Naive thymus-derived CD4-positive, alpha-beta T cell (primary cell): ENCODE measurements at regions not wholly inside any gene's neighbourhood (a gene's known extent, or its start where the extent isn't known, plus 50 kb on each side); places are given as distances from the start of the nearest gene placed in this dataset.

Experiments used
- ATAC-seq: fragments of 150-1000 bp; cut with Tn5 transposase; 2 replicates; pipeline ENCODE4 v1.10.0; 2021; ENCODE audit warnings: mild to moderate bottlenecking, moderate library complexity
- CTCF ChIA-PET: fragments of 350-600 bp; sonication (Branson Sonifier 250); formaldehyde crosslinking; loops from one replicate; lab custom pipeline; 2021; ENCODE audit warnings: antibody characterized with exemption; lab: Charles Lee
- POLR2A ChIA-PET: fragments of 350-600 bp; sonication (Branson Sonifier 250); formaldehyde crosslinking; loops from one replicate; lab custom pipeline; 2021; ENCODE audit warnings: antibody characterized with exemption, inconsistent platforms; lab: Charles Lee
- DNase-seq, 9 donors: peaks; one replicate each; pipeline versions ENCODE4 v3.0.0 to v3.0.0-alpha.2; 2020 to 2022; ENCODE audit warnings: mixed read lengths in 1 of 9
- H3K27ac ChIP-seq: one replicate; pipeline ENCODE4 v1.7.0; 2013; ENCODE audit warnings: mild to moderate bottlenecking, low read depth, low read length, moderate library complexity
- H3K27me3 ChIP-seq, 2 donors: one replicate each; pipeline ENCODE4 v1.7.0; 2013; ENCODE audit warnings: low read length in 2 of 2, mild to moderate bottlenecking in 2 of 2, moderate library complexity in 2 of 2; ENCODE audit not compliant: control insufficient read depth in 2 of 2, insufficient read depth in 2 of 2
- H3K36me3 ChIP-seq, 3 experiments: 1 replicate in 2 of 3; 2 replicates in 1 of 3; pipeline ENCODE4 v1.7.0; 2013; ENCODE audit warnings: low read length in 3 of 3, mild to moderate bottlenecking in 3 of 3, moderate library complexity in 1 of 3; ENCODE audit not compliant: insufficient read depth in 3 of 3, control insufficient read depth in 2 of 3
- H3K4me1 ChIP-seq, 2 donors: one replicate each; pipeline ENCODE4 v1.7.0; 2013; ENCODE audit warnings: low read length in 2 of 2, mild to moderate bottlenecking in 2 of 2, moderate library complexity in 1 of 2; ENCODE audit not compliant: control insufficient read depth in 2 of 2, insufficient read depth in 2 of 2
- H3K4me3 ChIP-seq: 2 replicates; pipeline ENCODE4 v1.7.0; 2013; ENCODE audit warnings: mild to moderate bottlenecking, low read length
- H3K9me3 ChIP-seq, 3 experiments: 1 replicate in 2 of 3; 2 replicates in 1 of 3; pipeline ENCODE4 v1.7.0; 2013; ENCODE audit warnings: low read length in 3 of 3; ENCODE audit not compliant: control insufficient read depth in 2 of 3
- H3K27ac Mint-ChIP-seq, 9 donors: one replicate each; pipeline ENCODE4 v1.8.0; 2020 to 2022; ENCODE audit warnings: mixed read lengths in 9 of 9, mild to moderate bottlenecking in 8 of 9, moderate library complexity in 5 of 9, inconsistent platforms in 2 of 9
- H3K27me3 Mint-ChIP-seq, 5 donors: one replicate each; pipeline ENCODE4 v1.8.0; 2021 to 2022; ENCODE audit warnings: mixed read lengths in 5 of 5, mild to moderate bottlenecking in 1 of 5
- H3K36me3 Mint-ChIP-seq, 5 donors: one replicate each; pipeline ENCODE4 v1.8.0; 2020 to 2022; ENCODE audit warnings: mixed read lengths in 5 of 5, mild to moderate bottlenecking in 3 of 5, inconsistent platforms in 1 of 5
- H3K4me1 Mint-ChIP-seq, 7 donors: one replicate each; pipeline ENCODE4 v1.8.0; 2020 to 2022; ENCODE audit warnings: mixed read lengths in 7 of 7, mild to moderate bottlenecking in 3 of 7, inconsistent platforms in 1 of 7
- H3K4me3 Mint-ChIP-seq, 10 donors: one replicate each; pipeline ENCODE4 v1.8.0; 2020 to 2022; ENCODE audit warnings: mild to moderate bottlenecking in 10 of 10, mixed read lengths in 10 of 10, moderate library complexity in 6 of 10, inconsistent platforms in 2 of 10
- H3K9me3 Mint-ChIP-seq, 11 donors: one replicate each; pipeline ENCODE4 v1.8.0; 2020 to 2022; ENCODE audit warnings: mixed read lengths in 11 of 11, mild to moderate bottlenecking in 4 of 11, inconsistent platforms in 1 of 11, moderate library complexity in 1 of 11
- intact Hi-C, 2 donors: fragments of 100-400 bp; cut with micrococcal nuclease; formaldehyde crosslinking; loops; one replicate each; pipeline ENCODE4 v1.15.1; 2023

GRCh38 chr4:187208651-187209050, 485.0 kb upstream of the FAT1 start:
- Mint-ChIP-seq H3K36me3 (peaks cover 0 to 3% (median 0%) of the 10 kb centered on the region in 5 donors), H3K27me3 (no peaks in the 10 kb centered on the region), H3K4me1 (no peaks in the 10 kb centered on the region), H3K27ac (no peak overlapping the region), H3K9me3 (peaks cover 5 to 29% (median 12%) of the 10 kb centered on the region in 11 donors), H3K4me3 (no peak overlapping the region)
- H3K9me3 ChIP-seq = no peaks in the 10 kb centered on the region
- no peaks in the 10 kb centered on the region for H3K36me3 ChIP-seq
- H3K27me3 ChIP-seq = no peaks in the 10 kb centered on the region
- no peaks in the 10 kb centered on the region for H3K4me1 ChIP-seq
- no peak for DNase-seq
- no peak overlapping the region for H3K27ac ChIP-seq
- no peak for ATAC-seq
- no peak overlapping the region for H3K4me3 ChIP-seq
- ChIA-PET POLR2A (no interaction called here), CTCF (no interaction called here)
- intact Hi-C loops = no loop called here

- Mint-ChIP-seq H3K4me1 (no peaks in the 10 kb centered on the region), H3K36me3 (peaks cover 0 to 3% (median 0%) of the 10 kb centered on the region in 5 donors), H3K27me3 (no peaks in the 10 kb centered on the region), H3K9me3 (peaks cover 4 to 25% (median 12%) of the 10 kb centered on the region in 11 donors), H3K4me3 (no peak overlapping the region), H3K27ac (no peak overlapping the region)
- H3K27ac ChIP-seq = no peak overlapping the region
- ChIA-PET POLR2A (no interaction called here), CTCF (no interaction called here)
- ATAC-seq = no peak
- H3K4me1 ChIP-seq = no peaks in the 10 kb centered on the region
- no peak overlapping the region for H3K4me3 ChIP-seq
- intact Hi-C loops = no loop called here
- no peaks in the 10 kb centered on the region for H3K27me3 ChIP-seq
- DNase-seq = no peak
- H3K9me3 ChIP-seq = no peaks in the 10 kb centered on the region
- no peaks in the 10 kb centered on the region for H3K36me3 ChIP-seq
Measured at GRCh38 chr4:187209921-187210613, 486.4 kb upstream of the FAT1 start.

- intact Hi-C loops = no loop called here
- H3K9me3 Mint-ChIP-seq = peaks cover 5 to 31% (median 14%) of the 10 kb centered on the region in 11 donors
Measured at GRCh38 chr4:187212446-187213080, 488.9 kb upstream of the FAT1 start.

GRCh38 chr4:187215438-187215837, 491.8 kb upstream of the FAT1 start:
- no peaks in the 10 kb centered on the region for H3K36me3 Mint-ChIP-seq
- ChIA-PET CTCF (no interaction called here), POLR2A (no interaction called here)

More at GRCh38 chr4:187212446-187213080, 488.9 kb upstream of the FAT1 start:
- Mint-ChIP-seq H3K36me3 (peaks cover 0 to 3% (median 0%) of the 10 kb centered on the region in 5 donors), H3K4me1 (no peaks in the 10 kb centered on the region), H3K4me3 (no peak overlapping the region), H3K27ac (no peak overlapping the region), H3K27me3 (no peaks in the 10 kb centered on the region)
- no peak for ATAC-seq
- H3K4me1 ChIP-seq = no peaks in the 10 kb centered on the region
- no peaks in the 10 kb centered on the region for H3K9me3 ChIP-seq
- DNase-seq = no peak
- H3K4me3 ChIP-seq = no peak overlapping the region
- CTCF ChIA-PET = no interaction called here
- no peaks in the 10 kb centered on the region for H3K27me3 ChIP-seq
- H3K27ac ChIP-seq = no peak overlapping the region
- POLR2A ChIA-PET = no interaction called here
- H3K36me3 ChIP-seq = no peaks in the 10 kb centered on the region

GRCh38 chr4:187218705-187219245, 495.1 kb upstream of the FAT1 start:
- ChIA-PET CTCF (no interaction called here), POLR2A (no interaction called here)
- Mint-ChIP-seq H3K4me3 (no peak overlapping the region), H3K27ac (no peak overlapping the region), H3K4me1 (no peaks in the 10 kb centered on the region), H3K36me3 (no peaks in the 10 kb centered on the region), H3K9me3 (peaks cover 0 to 13% (median 5%) of the 10 kb centered on the region in 11 donors), H3K27me3 (no peaks in the 10 kb centered on the region)
- peaks cover 0 to 6% (median 0%) of the 10 kb centered on the region in 3 experiments for H3K9me3 ChIP-seq
- DNase-seq (no peak), ATAC-seq (no peak)
- intact Hi-C loops = no loop called here
- no peaks in the 10 kb centered on the region for H3K4me1 ChIP-seq
- H3K36me3 ChIP-seq = no peaks in the 10 kb centered on the region
- no peaks in the 10 kb centered on the region for H3K27me3 ChIP-seq
- H3K4me3 ChIP-seq = no peak overlapping the region
- H3K27ac ChIP-seq = no peak overlapping the region

More at GRCh38 chr4:187215438-187215837, 491.8 kb upstream of the FAT1 start:
- no peak for ATAC-seq
- Histone ChIP-seq H3K4me3 (no peak overlapping the region), H3K27me3 (no peaks in the 10 kb centered on the region), H3K27ac (no peak overlapping the region), H3K9me3 (no peaks in the 10 kb centered on the region), H3K4me1 (no peaks in the 10 kb centered on the region), H3K36me3 (no peaks in the 10 kb centered on the region)
- Mint-ChIP-seq H3K27ac (no peak overlapping the region), H3K27me3 (no peaks in the 10 kb centered on the region), H3K9me3 (peaks cover 0 to 23% (median 9%) of the 10 kb centered on the region in 11 donors), H3K4me3 (no peak overlapping the region), H3K4me1 (no peaks in the 10 kb centered on the region)
- no peak for DNase-seq
- intact Hi-C loops = no loop called here

- ChIA-PET CTCF (no interaction called here), POLR2A (no interaction called here)
- Histone ChIP-seq H3K27ac (no peak overlapping the region), H3K4me3 (no peak overlapping the region), H3K27me3 (no peaks in the 10 kb centered on the region), H3K36me3 (no peaks in the 10 kb centered on the region), H3K9me3 (peaks cover 0 to 6% (median 0%) of the 10 kb centered on the region in 3 experiments), H3K4me1 (no peaks in the 10 kb centered on the region)
- Mint-ChIP-seq H3K27ac (no peak overlapping the region), H3K4me1 (no peaks in the 10 kb centered on the region), H3K4me3 (no peak overlapping the region), H3K36me3 (no peaks in the 10 kb centered on the region), H3K9me3 (peaks cover 0 to 17% (median 7%) of the 10 kb centered on the region in 11 donors), H3K27me3 (no peaks in the 10 kb centered on the region)
- DNase-seq (no peak), ATAC-seq (no peak)
- intact Hi-C loops = no loop called here
Measured at GRCh38 chr4:187224560-187224959, 500.9 kb upstream of the FAT1 start.
